ENCODE measurements at regions not wholly inside any gene's neighbourhood (a gene's known extent, or its start where the extent isn't known, plus 50 kb on each side); places are given as distances from the start of the nearest gene placed in this dataset.

GRCh38 chr2:5915881-5916310 is 223.7 kb downstream of the SOX11 start:
- DNase-seq (ENCODE audit: low read depth in 2 of 2): no peak

GRCh38 chr2:5921081-5921642 is 229.0 kb downstream of the SOX11 start:
- no peak for DNase-seq (ENCODE audit: low read depth in 2 of 2)

- no peak for DNase-seq (ENCODE audit: low read depth in 2 of 2)
Observed at GRCh38 chr2:5923957-5924945, 232.1 kb downstream of the SOX11 start.

GRCh38 chr2:5925604-5926003 is 233.4 kb downstream of the SOX11 start:
- no peak for DNase-seq (ENCODE audit: low read depth in 2 of 2)

- DNase-seq (ENCODE audit: low read depth in 2 of 2): no peak
Observed at GRCh38 chr2:5926871-5927512, 234.8 kb downstream of the SOX11 start.

GRCh38 chr2:5932556-5933469 is 240.6 kb downstream of the SOX11 start:
- no peak for DNase-seq (ENCODE audit: low read depth in 2 of 2)

GRCh38 chr2:5933669-5934068 is 241.5 kb downstream of the SOX11 start:
- DNase-seq (ENCODE audit: low read depth in 2 of 2): no peak

- DNase-seq (ENCODE audit: low read depth in 2 of 2): no peak
Observed at GRCh38 chr2:5937321-5937720, 245.1 kb downstream of the SOX11 start.

- DNase-seq (ENCODE audit: low read depth in 2 of 2): no peak
Observed at GRCh38 chr2:5937851-5938565, 245.8 kb downstream of the SOX11 start.

GRCh38 chr2:5938566-5938896 is 246.3 kb downstream of the SOX11 start:
- DNase-seq (ENCODE audit: low read depth in 2 of 2): no peak

GRCh38 chr2:5939553-5939952 is 247.4 kb downstream of the SOX11 start:
- no peak for DNase-seq (ENCODE audit: low read depth in 2 of 2)

GRCh38 chr2:5940596-5941535 is 248.7 kb downstream of the SOX11 start:
- no peak for DNase-seq (ENCODE audit: low read depth in 2 of 2)

GRCh38 chr2:5942204-5942603 is 250.0 kb downstream of the SOX11 start:
- DNase-seq (ENCODE audit: low read depth in 2 of 2): no peak

- no peak for DNase-seq (ENCODE audit: low read depth in 2 of 2)
Observed at GRCh38 chr2:5945742-5946141, 253.6 kb downstream of the SOX11 start.

GRCh38 chr2:5946225-5947115 is 254.3 kb downstream of the SOX11 start:
- DNase-seq (ENCODE audit: low read depth in 2 of 2): no peak

- DNase-seq (ENCODE audit: low read depth in 2 of 2): no peak
Observed at GRCh38 chr2:5950736-5951135, 258.6 kb downstream of the SOX11 start.

- DNase-seq (ENCODE audit: low read depth in 2 of 2): no peak
Observed at GRCh38 chr2:5951471-5951870, 259.3 kb downstream of the SOX11 start.

- no peak for DNase-seq (ENCODE audit: low read depth in 2 of 2)
Observed at GRCh38 chr2:5953525-5953924, 261.3 kb downstream of the SOX11 start.

- no peak for DNase-seq (ENCODE audit: low read depth in 2 of 2)
Observed at GRCh38 chr2:5954509-5954908, 262.3 kb downstream of the SOX11 start.
